Neural progenitor cell (in vitro differentiated cells): ENCODE measurements at regions not wholly inside any gene's neighbourhood (a gene's known extent, or its start where the extent isn't known, plus 50 kb on each side); places are given as distances from the start of the nearest gene placed in this dataset.

Experiments used
- DNase-seq: peaks from one replicate; pipeline ENCODE4 v3.0.0-alpha.2; 2016; ENCODE audit warnings: low spot score
- H2AFZ ChIP-seq: fragments of 200-600 bp; sonication (generic); replicated peaks from 2 replicates; pipeline ENCODE4 v1.6.1; 2016; ENCODE audit warnings: antibody characterized with exemption
- H3F3A ChIP-seq: fragments of 200-600 bp; sonication (generic); 2 replicates; pipeline ENCODE4 v1.6.1; 2016; ENCODE audit warnings: antibody characterized with exemption, low read depth
- H3K27ac ChIP-seq: fragments of 200-600 bp; sonication (generic); 2 replicates; pipeline ENCODE4 v1.5.1; 2016; ENCODE audit warnings: mild to moderate bottlenecking
- H3K27me3 ChIP-seq: fragments of 200-600 bp; sonication (generic); 2 replicates; pipeline ENCODE4 v1.6.1; 2016; ENCODE audit warnings: mild to moderate bottlenecking, moderate library complexity
- H3K36me3 ChIP-seq: fragments of 200-600 bp; sonication (generic); 2 replicates; pipeline ENCODE4 v1.5.1; 2016
- H3K4me1 ChIP-seq: fragments of 200-600 bp; sonication (generic); 2 replicates; pipeline ENCODE4 v1.6.1; 2016; ENCODE audit warnings: mixed run types
- H3K4me2 ChIP-seq: fragments of 200-600 bp; sonication (generic); 2 replicates; pipeline ENCODE4 v1.6.1; 2016
- H3K4me3 ChIP-seq: fragments of 200-600 bp; sonication (generic); 2 replicates; pipeline ENCODE4 v1.5.1; 2016
- H3K79me2 ChIP-seq: fragments of 200-600 bp; sonication (generic); 2 replicates; pipeline ENCODE4 v1.6.1; 2016; ENCODE audit warnings: low read depth
- H3K9ac ChIP-seq: fragments of 200-600 bp; sonication (generic); 2 replicates; pipeline ENCODE4 v1.6.1; 2016
- H3K9me3 ChIP-seq: fragments of 200-600 bp; sonication (generic); 2 replicates; pipeline ENCODE4 v1.5.1; 2016; ENCODE audit warnings: low read depth
- H4K20me1 ChIP-seq: fragments of 200-600 bp; sonication (generic); 2 replicates; pipeline ENCODE4 v1.6.1; 2016; ENCODE audit warnings: low read depth
- H3K27ac Mint-ChIP-seq: 3 replicates; pipeline ENCODE4 v1.8.0; 2021; ENCODE audit warnings: mixed read lengths
- H3K27me3 Mint-ChIP-seq: 2 replicates; pipeline ENCODE4 v1.8.0; 2022; ENCODE audit warnings: low read depth, mild to moderate bottlenecking, inconsistent platforms, moderate library complexity, mixed read lengths; ENCODE audit not compliant: insufficient read depth
- H3K36me3 Mint-ChIP-seq: 3 replicates; pipeline ENCODE4 v1.8.0; 2021; ENCODE audit warnings: mixed read lengths
- H3K4me1 Mint-ChIP-seq: 3 replicates; pipeline ENCODE4 v1.8.0; 2021; ENCODE audit warnings: mixed read lengths
- H3K4me3 Mint-ChIP-seq: 3 replicates; pipeline ENCODE4 v1.8.0; 2021; ENCODE audit warnings: mild to moderate bottlenecking, moderate library complexity, mixed read lengths
- H3K9me3 Mint-ChIP-seq: 3 replicates; pipeline ENCODE4 v1.8.0; 2020; ENCODE audit warnings: mixed read lengths
- EZH2 ChIP-seq: fragments of 200-600 bp; sonication (generic); IDR thresholded peaks from 2 replicates; pipeline ENCODE4 v1.6.1; 2017; ENCODE audit warnings: antibody characterized with exemption, mild to moderate bottlenecking, moderate library complexity
- EZH2phosphoT487 ChIP-seq: fragments of 200-600 bp; sonication (generic); IDR thresholded peaks from 2 replicates; pipeline ENCODE4 v1.6.1; 2017; ENCODE audit warnings: antibody characterized with exemption
- TF ChIP-seq, protein P1 (sequence below): fragments of 200-600 bp; sonication (generic); IDR thresholded peaks from 2 replicates; pipeline ENCODE4 v1.5.1; 2017; ENCODE audit warnings: antibody characterized with exemption, mild to moderate bottlenecking

DNA sequence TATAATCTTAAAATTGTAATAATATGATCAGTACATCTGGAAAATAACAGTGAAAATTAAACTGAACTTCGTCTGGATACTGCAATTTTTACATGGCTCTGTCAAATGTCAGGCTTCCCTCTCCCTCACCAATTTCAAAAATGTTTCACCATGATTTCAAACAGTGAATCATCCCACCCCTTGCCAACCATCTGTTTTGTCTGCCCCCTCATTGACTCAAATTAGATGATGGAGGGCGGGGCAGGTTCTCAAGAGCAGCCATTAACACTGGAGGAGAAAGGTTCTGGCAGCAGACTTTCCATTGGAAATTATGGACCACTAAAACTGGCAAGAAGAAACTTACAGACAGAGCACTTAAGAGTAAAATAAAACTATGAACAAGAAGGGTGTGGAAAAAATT lies 1195.7 kb upstream of the ZEB2 start:
- TF ChIP-seq EZH2phosphoT487 = no peak
- TF ChIP-seq EZH2 = no peak
- TF ChIP-seq, protein P1, sequence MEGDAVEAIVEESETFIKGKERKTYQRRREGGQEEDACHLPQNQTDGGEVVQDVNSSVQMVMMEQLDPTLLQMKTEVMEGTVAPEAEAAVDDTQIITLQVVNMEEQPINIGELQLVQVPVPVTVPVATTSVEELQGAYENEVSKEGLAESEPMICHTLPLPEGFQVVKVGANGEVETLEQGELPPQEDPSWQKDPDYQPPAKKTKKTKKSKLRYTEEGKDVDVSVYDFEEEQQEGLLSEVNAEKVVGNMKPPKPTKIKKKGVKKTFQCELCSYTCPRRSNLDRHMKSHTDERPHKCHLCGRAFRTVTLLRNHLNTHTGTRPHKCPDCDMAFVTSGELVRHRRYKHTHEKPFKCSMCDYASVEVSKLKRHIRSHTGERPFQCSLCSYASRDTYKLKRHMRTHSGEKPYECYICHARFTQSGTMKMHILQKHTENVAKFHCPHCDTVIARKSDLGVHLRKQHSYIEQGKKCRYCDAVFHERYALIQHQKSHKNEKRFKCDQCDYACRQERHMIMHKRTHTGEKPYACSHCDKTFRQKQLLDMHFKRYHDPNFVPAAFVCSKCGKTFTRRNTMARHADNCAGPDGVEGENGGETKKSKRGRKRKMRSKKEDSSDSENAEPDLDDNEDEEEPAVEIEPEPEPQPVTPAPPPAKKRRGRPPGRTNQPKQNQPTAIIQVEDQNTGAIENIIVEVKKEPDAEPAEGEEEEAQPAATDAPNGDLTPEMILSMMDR = no peak
- Histone ChIP-seq H3K79me2 (no peaks in the 10 kb centered on the region), H3K4me2 (no peak overlapping the region), H3K4me3 (no peak overlapping the region), H3K4me1 (no peaks in the 10 kb centered on the region), H3F3A (no peaks in the 10 kb centered on the region), H3K9ac (no peak overlapping the region), H3K36me3 (no peaks in the 10 kb centered on the region), H3K9me3 (no peaks in the 10 kb centered on the region), H2AFZ (no peak overlapping the region), H4K20me1 (no peaks in the 10 kb centered on the region), H3K27ac (no peak overlapping the region), H3K27me3 (no peaks in the 10 kb centered on the region)
- Mint-ChIP-seq H3K4me3 (no peak overlapping the region), H3K36me3 (no peaks in the 10 kb centered on the region), H3K27ac (no peak overlapping the region), H3K27me3 (peaks cover 3% of the 10 kb centered on the region), H3K9me3 (peaks cover 11% of the 10 kb centered on the region), H3K4me1 (peaks cover under 1% of the 10 kb centered on the region)
- no peak for DNase-seq

DNA sequence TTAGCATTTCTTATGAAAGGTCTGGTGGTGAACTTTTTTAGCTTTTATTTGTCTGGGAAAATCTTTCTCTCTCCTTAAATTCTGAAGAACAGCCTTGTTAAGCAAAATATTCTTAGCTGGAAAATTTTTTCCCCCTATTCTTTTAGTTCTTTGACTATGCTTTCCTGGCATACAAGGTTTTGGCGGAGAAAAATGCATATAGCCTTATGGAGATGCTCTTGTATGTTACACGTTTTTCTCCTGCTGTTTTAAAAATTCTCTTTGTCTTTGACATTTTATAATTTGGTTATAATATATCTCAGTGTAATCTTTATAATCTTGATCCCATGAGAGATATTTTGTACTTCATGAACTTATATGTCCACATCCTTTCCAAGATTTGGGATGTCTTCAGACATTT lies 1190.4 kb upstream of the ZEB2 start:
- Histone ChIP-seq H3F3A (no peaks in the 10 kb centered on the region), H3K27me3 (no peaks in the 10 kb centered on the region), H3K9me3 (no peaks in the 10 kb centered on the region), H2AFZ (no peak overlapping the region), H3K79me2 (no peaks in the 10 kb centered on the region), H3K4me3 (no peak overlapping the region), H3K4me1 (no peaks in the 10 kb centered on the region), H3K36me3 (peaks cover 5% of the 10 kb centered on the region), H3K4me2 (no peak overlapping the region), H3K27ac (no peak overlapping the region), H3K9ac (no peak overlapping the region), H4K20me1 (no peaks in the 10 kb centered on the region)
- H3K4me1 Mint-ChIP-seq = no peaks in the 10 kb centered on the region
- no peak for TF ChIP-seq EZH2phosphoT487
- TF ChIP-seq, protein P1 = no peak
- TF ChIP-seq EZH2 = no peak
- H3K36me3 Mint-ChIP-seq = no peaks in the 10 kb centered on the region
- H3K9me3 Mint-ChIP-seq = peaks cover 8% of the 10 kb centered on the region
- no peak overlapping the region for H3K4me3 Mint-ChIP-seq
- no peak overlapping the region for H3K27ac Mint-ChIP-seq
- DNase-seq = no peak
- H3K27me3 Mint-ChIP-seq = peaks cover 2% of the 10 kb centered on the region

DNA sequence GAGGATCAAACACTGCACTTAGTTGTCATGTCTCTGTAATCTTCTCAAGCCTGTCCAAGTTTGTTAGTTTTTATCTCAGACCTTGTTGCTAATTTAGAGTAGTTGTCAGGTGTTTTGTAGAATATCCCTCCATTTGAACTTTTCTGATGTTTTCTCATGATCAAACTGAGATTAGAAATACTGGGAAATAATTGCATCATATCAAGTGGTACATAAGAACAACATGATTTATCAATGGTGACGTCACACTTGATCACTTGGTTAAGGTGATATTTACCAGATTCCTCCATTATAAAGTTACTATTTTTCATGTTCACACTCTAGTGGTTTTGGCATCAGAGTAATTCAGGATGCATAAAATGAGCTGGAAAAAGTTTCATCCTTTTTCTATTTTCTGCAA lies 1182.4 kb upstream of the ZEB2 start:
- H3K9ac ChIP-seq = no peak overlapping the region
- H3K4me3 ChIP-seq = no peak overlapping the region
- Mint-ChIP-seq H3K9me3 (peaks cover 3% of the 10 kb centered on the region), H3K4me3 (no peak overlapping the region), H3K27me3 (no peaks in the 10 kb centered on the region), H3K4me1 (no peaks in the 10 kb centered on the region), H3K27ac (no peak overlapping the region), H3K36me3 (no peaks in the 10 kb centered on the region)
- H3K36me3 ChIP-seq = no peaks in the 10 kb centered on the region
- H3F3A ChIP-seq = no peaks in the 10 kb centered on the region
- TF ChIP-seq EZH2 (no peak), EZH2phosphoT487 (no peak)
- TF ChIP-seq, protein P1 = no peak
- no peak overlapping the region for H3K4me2 ChIP-seq
- no peaks in the 10 kb centered on the region for H3K27me3 ChIP-seq
- DNase-seq = no peak
- H3K27ac ChIP-seq = no peak overlapping the region
- H4K20me1 ChIP-seq = no peaks in the 10 kb centered on the region
- H3K79me2 ChIP-seq = no peaks in the 10 kb centered on the region
- no peaks in the 10 kb centered on the region for H3K4me1 ChIP-seq
- no peak overlapping the region for H2AFZ ChIP-seq
- no peaks in the 10 kb centered on the region for H3K9me3 ChIP-seq
